Endothelial cell of hepatic sinusoid (primary cell): ENCODE measurements at regions not wholly inside any gene's neighbourhood (a gene's known extent, or its start where the extent isn't known, plus 50 kb on each side); places are given as distances from the start of the nearest gene placed in this dataset.
"Not testable (repeated sequence)": the region's sequence is repeated elsewhere in the genome, so short reads cannot be mapped to it uniquely, and the experiment has no call there.

Source experiments
- in situ Hi-C: cut with HindIII; loops from 2 replicates; pipeline ENCODE4 v1.10.0; 2017; ENCODE audit warnings: low sequenced_read_pairs

DNA sequence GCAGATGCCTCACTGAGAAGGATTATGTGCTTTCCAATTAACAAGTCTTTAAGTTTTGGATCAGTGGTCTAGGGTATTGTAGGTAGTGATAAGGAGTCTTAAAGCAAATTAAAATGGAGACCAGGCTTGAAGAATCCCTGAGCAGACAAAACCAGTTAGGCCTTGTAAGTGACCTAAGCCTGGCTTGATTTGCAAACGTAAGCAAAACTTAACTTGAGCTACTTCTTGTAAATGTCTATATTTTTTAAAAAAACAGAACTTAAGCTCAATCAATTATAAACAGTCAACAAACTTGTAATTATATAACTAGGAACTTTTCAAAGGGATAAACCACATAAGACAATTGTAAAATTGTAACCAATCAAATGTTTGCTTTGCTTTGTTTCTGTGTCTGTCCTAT is 72.7 kb upstream of the NALF2 start:
- in situ Hi-C loops = no loop called here

DNA sequence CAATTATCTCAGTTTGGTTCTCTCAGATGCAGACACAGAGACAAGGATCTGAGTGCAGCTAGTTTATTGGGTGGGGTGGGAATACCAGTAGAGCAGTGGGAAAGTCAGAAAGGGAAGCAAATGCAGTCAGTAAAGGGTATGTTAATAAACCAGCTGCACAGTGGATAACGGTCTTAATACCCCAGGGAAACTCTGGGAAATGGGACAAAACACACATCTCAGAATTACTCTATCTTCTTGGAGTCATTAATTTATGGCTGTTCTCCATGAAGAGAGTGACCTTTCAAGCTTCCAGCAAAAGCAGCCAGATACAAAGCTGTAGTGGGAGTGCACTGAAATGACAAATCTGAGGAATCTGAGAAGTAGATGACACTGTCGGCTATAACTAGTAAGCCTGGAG is 73.3 kb upstream of the NALF2 start:
- in situ Hi-C loops = no loop called here

DNA sequence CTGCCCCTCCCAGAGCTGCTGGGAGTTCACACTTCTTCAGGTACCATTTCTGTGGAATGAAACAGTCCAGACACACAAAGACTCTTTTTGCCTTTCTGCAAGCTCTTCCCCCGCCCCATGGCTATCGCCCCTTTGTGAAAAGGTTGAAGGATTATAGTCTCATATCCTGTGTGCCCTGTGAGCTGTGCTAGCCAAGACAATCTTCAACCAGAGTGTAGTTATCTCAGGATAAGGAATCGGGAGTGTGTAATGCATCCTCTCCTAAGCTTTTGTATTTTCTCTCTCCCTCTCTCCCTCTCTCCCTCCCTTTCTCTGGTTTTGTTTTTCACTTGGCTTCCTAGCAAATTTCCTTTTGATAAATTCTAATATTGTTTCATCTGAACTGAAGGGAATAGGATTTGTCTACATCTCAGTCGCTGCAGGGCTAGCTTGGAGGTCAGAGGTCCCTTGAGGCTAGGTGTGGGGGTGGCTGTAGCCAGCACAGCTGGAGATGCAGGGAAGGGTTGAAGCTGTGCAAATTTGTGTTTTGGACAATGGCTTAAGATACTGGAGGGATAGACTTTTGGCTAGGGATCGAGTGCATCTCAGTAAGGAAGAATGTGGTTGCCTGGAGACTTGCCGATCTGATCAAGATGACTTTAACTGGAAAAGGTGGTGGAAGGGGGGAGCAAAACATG is 74.6 kb upstream of the NALF2 start:
- in situ Hi-C loops = no loop called here

DNA sequence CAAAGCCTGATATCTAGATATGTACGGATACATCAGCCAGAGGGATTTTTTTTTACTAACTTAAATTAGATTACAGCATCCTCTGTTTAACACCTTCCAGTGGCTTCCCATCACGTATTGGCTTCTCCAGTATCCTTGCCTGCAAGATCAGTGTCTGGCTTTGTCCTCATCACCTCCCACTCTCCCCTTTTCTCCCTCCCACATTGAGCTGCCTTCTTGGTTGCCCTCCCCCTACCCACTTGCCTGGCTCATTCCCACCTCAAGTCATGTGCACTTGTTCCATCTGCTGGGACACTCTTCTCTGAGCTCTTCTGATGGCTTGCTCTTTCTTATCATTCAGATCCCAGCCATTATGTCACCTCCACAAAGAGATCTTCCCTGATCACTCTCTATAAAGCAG is 75.9 kb upstream of the NALF2 start:
- in situ Hi-C loops = no loop called here

DNA sequence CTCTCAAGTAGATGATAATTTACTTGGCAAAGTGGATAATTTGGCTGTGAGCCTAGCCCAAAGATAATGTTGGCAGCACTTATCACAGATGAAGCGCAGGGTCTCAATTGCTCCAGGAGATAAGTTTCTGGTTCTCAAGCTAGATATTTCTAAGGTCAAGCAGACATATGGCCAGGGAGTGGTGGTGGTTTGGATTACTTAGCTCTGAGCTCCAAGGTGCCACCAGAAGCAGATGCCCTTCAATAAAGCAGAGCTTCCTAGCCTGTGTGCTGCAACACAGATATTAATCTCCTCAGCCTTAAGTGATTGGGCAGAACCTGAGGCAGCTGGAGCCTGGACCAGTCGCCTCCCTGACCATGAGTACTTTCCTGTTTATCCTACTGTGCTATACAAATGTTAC is 79.2 kb upstream of the NALF2 start:
- in situ Hi-C loops = no loop called here

DNA sequence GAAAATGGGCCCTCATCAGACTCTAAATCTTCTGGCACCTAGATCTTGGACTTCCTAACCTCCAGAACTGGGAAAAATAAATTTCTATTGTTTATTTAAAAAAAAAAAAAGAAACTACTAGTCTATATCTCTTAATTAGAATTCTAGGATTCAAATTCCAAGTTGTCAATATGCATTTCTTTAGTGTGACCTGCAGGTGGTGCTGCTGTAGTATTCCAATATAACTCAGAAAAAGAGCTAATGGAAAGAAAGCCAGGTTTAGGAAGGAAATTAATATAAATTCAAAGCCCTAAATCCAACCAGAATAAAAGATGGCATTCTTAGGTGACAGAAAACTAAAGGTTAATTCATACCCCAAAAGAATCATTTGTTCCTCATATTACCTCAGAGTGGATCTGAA is 80.0 kb upstream of the NALF2 start:
- in situ Hi-C loops = no loop called here

DNA sequence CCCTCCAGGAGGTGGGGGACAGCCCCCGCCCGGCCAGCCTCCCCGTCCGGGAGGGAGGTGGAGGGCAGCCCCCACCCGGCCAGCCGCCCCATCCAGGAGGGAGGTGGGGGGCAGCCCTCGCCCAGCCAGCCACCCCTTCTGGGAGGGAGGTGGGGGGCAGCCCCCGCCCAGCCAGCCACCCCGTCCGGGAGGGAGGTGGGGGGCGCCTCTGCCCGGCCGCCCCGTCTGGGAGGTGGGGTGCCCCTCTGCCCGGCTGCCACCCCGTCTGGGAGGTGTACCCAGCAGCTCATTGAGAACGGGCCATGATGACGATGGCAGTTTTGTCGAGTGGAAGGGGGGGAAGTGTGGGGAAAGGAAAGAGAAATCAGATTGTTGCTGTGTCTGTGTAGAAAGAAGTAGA is 81.9 kb upstream of the NALF2 start:
- in situ Hi-C loops = not testable (repeated sequence)

DNA sequence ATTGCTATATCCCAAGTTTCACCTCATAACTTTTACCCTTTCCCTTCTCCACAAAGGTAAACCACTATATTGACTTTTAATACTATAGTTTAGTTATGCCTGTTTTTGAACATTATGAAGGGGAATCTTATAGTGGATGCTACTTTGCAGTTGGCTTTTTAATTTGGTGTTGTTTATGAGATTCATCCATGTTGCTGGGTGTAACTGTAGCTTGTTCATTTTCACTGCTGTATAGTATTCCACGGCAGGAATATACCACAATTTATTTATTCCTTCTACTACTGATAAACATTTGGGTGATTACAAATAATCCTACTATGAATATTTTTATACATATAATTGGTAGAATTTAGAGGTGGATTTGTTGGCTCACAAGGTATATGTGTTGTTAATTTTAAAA is 88.4 kb upstream of the NALF2 start:
- in situ Hi-C loops = no loop called here

DNA sequence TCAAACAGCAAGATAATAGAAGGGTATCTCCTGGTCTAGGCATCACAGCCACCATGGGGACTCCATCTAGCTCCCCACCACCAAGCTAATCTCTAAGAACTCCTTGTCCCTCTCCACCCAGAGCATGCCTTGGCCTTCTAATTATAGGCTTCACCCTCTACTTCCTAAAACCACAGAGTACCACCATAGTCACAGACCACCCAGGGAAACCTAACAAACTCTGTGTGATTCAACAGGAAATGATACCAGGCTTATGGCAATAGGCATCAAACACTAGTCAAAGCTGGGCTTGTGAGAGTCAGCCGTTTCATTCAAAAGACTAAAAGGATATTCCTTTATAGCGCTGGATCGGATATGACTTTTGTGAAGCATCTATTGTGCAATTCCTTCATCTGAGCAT is 91.5 kb upstream of the NALF2 start:
- in situ Hi-C loops = no loop called here

DNA sequence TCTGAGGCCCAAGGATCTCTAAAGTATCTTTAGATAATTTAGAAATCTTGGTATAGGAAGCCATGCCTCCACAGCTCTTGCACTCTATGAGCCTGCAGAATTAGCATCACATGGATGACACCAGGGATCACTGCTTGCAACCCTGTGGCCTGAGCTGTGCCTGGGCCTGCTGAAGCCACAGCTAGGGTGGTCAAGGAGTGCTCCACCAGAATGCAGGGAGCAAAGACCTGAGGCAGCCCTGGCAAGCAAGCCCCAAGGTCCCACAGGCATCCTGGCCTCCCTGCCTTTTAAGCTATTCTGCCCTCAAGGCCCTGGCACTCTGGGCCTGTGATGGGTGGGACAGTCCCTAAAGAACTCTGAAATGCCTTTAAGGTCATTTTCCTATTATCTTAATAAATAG is 105.2 kb upstream of the NALF2 start:
- in situ Hi-C loops = no loop called here

DNA sequence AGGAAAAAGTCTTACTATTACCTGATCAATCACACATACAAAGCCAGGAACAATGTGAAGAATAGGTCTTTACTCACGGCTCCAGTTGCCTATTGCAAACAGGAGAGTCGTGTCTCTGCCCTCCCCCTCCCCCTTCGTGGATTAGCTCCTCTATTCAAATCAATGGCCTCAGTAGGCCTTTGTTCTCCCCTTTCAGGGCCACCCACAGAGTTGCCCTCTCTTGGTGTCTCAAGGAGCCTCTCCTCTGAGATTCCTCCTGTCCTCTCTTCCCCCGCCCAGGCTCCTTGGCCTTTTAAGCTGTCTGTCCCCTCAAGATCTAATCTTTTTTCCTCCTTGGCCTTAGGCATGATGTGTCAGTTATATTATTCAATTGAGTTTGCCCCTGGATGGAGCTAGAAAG is 107.2 kb upstream of the NALF2 start:
- in situ Hi-C loops = no loop called here

DNA sequence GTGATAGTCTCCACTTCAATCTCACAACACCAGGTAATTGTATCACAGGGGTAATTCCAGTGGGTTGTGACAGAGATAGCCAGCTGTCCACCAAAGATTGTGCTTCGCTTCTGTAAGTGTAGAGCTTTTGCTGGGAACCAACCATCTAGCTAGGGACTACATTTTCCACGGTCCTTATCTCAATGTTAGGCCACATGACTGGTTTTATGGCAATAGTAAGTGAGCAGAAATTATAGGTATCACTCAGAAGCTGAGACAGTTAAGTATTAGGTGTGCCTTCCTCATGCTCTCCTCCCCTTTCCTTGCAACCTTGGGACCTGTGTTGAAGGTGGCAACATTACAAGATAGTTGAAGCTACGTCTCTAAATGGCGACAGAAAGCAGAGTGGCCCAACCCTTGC is 108.8 kb upstream of the NALF2 start:
- in situ Hi-C loops = no loop called here

DNA sequence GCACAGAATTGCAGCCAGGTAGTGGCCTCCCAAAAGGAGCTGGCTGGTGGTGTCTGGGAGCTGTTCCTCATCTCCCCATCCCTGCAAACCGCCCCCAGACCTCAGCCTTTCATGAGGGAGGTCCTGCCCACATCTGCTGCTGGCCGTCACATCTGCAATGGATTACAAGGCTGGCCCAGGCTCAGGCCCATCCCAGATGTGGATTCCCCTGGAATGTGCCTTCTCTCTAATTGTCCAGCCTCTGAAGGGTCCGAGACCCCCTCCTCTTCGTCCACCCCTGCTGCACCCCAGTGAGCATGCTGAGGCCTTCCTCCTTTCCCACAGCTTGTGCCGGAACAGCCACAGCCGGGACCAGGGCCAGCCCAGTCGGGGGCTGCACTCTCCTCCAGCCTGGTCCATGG is 115.0 kb upstream of the NALF2 start:
- in situ Hi-C loops = no loop called here

DNA sequence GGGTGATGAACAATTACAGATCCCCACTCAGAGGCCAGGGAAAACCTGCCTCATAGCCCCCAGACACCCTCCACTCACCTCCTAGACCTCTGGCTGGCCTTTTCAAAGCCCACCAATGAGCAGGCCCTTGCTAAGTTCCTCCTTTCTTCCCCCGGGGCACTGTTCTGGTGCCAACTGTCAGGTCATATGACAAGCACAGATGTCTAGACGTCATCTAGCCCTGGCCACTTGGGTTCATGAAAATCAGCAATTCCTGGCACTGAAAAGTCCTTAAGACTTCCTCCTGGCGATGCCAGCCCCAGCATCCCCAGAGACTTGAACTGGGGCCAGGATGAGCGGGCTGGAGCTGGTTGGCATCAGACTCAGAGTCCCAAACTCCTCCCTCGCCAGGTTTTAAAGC is 115.6 kb upstream of the NALF2 start:
- in situ Hi-C loops = no loop called here

DNA sequence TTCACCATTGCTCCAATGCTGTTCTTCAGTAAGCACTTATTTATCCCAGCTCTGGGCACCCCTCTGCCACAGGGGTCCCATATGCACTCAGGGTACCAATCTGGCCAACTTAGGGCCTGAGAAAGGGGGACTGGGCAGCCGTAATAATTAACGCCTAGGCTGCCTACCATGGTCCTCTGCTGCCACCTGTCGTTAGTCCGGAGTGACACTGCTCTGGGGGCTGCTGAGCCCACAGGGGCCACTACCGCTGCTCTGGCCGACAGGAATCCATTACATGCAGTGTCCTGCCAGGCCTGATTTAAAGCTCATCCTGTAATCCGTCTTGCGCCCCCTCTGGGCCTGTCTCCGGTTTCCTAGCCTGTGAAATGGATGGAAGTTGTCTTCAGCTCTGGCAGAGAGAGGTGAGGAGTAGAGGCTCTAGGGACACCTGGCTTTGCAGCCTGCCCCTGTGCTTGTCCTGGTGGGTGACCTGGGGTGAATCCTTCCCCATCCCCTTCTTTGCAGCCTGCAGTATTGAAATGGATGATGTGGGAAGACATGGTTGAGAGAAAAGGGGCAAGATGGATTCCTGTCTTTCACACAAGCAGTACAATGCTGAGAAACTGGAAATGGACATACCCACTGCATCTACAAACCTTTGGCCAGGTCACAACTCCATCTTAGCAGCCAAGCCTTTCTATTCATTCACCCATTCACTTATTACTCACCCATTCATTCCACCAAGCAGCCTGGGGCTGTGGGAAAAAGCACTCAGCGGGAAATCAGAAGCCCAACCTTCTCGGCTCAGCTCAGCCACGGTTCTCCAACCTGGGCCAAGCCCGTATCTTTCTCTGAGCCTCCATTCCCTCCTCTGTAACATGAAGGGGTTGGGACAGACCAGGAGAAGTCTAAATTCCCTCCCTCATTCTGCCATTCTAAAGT is 116.3 kb upstream of the NALF2 start:
- in situ Hi-C loops = no loop called here

DNA sequence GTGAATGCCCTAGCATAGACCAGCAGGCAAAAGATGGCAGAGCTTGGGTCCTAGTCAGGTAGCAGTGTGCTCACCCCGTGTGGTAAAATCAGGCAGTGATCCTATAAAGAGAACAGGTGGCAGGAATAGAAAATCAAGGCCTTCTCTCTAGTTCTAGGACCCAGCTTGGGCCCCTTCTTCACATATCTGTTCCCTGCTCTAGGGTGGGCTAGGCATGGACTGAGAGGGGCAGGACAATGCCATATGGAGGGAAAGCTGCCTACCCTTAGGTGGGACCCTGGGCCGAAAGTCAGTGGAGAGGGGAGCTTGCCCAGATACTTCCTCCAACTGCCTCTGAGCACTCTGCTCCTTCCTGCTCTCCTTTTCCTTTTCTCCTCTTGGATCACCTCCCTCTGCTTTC is 117.4 kb upstream of the NALF2 start:
- in situ Hi-C loops = no loop called here

DNA sequence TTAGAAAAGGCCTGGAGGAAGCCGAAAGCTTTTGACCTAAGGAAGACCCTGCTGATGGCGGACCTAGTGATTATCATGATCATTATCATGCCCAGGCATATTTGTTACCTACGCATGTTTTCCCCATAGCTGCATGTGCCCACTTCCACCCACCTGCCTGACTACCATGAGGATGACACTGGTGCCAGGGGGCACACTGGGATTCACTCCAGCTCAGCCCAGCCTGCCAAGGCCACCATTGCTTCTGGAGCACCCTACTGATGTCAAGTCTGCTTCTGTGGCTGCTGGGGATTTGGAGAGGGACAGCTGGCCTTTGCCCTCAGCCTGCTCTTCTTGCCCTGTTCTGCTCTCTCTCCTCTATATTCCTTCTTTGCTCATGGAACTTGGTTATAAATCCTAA is 124.7 kb upstream of the NALF2 start:
- in situ Hi-C loops = no loop called here

DNA sequence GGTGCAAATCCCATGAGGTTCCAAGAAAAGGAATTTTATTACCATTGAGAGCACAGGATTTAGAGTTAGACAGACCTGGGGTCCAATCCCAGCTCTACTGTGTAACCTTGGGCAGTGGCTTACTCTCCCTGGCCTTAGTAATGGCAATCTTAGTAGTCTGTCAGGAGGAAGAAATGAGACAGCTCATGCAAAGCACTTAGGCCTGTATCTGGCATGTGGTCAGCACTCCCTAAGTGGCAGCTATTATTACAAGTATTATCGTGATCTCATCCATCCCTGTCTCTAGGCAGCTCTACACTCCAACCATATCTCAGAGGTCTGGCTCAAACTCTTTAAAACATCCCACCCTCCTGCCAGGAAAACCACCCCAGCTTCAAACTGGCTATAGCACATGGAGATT is 129.6 kb upstream of the NALF2 start:
- in situ Hi-C loops = no loop called here

DNA sequence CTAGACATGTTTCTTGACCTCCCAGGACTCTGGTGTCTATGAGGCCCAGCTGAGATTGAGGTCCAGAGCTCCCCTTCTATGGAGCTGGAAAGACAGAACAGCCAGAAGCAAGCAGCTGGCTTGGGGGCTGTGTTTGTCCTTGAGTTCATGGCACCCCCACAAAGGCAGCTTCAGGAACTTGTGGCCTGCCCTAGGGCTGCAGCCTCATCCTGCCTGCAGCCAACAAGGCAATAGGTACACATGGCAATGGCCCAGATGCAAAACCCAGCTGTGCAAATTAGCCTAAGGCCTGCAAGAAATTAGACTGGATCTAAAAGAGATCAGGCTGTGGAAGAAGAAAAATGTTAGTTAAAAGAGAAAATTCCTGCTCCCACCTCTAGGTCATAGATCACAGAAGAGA is 131.7 kb upstream of the NALF2 start:
- in situ Hi-C loops = no loop called here

DNA sequence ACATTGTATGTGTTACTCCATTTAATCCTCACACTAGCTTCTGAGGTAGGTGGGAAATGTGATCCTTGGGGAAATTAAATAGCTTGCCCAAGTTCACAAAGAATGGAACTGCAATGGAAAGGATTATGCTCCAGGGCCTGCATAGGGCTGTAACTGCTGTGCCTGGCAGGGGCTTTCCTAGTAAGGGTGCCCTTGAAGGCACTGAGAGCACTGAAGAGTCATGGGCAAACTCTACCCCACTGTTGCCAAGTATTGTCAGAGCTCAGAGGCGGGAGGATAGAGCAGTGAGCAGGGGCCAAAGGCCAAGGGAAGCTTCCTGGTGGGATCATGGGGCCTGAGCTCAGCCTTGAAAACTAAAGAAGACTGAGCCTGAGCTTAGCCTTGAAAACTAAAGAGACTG is 133.0 kb upstream of the NALF2 start:
- in situ Hi-C loops = no loop called here

DNA sequence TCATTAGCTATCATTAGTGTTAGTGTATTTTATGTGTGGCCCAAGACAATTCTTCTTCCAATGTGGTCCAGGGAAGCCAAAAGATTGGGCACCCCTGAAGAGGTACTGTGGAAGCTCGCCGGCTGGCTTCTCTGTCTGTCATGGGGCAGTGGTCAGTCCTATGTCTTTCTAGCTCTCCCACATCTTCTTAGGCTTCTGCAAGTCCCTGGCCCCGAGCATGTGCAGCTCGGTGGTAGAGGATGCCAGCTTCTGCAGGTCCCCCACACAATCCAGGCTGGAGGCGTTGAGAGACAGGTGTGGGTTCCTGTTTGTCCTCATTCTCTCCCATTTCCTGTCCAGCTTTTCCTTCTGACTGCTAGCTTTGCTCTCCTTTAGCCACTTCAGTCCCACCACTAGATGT is 134.1 kb upstream of the NALF2 start:
- in situ Hi-C loops = no loop called here

DNA sequence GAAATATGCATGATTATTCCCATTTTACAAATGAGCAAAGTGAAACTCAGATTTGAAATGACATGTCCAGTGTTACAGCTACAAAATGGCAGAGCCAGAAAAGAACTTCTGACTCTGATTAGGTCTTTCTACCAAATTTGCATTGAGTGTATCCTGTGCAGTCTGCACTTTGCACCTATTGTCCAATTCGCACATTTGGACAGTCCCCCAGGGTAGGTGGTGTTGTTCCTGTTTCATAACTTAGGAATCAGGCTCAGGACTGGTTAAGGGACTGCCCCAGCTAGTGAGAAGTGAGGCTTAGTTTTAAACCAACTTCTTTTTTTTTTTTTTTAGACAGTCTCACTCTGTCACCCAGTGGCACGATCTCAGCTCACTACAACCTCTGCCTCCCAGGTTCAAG is 137.9 kb upstream of the NALF2 start:
- in situ Hi-C loops = no loop called here

DNA sequence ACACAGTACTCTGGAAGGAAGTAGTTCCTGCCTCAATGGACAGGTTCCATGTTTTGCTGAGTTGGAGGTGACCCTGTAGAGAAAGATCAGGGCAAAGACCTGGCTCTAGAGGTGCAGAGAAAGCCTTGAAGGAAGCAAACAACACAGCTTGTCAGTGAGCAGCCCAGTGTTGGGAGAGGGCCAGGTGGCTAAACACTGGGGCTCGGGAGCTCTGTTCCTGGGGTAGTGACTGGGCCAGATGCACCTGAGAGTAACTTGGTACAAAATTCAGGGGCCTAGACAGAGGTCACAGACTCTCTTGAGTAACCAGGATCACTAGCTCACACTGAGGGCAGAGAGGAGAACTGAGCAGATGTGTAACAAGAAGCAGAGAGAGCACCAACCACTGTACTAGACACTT is 138.4 kb upstream of the NALF2 start:
- in situ Hi-C loops = no loop called here
